H1 (cell line): ENCODE measurements at regions not wholly inside any gene's neighbourhood (a gene's known extent, or its start where the extent isn't known, plus 50 kb on each side); places are given as distances from the start of the nearest gene placed in this dataset.

ENCODE experiments used
- CTCF ChIA-PET: fragments of 300-600 bp; sonication (Branson Sonifier 250); formaldehyde crosslinking; loops from one replicate; lab custom pipeline; 2021; ENCODE audit not compliant: partially characterized antibody; lab: Charles Lee
- POLR2A ChIA-PET: fragments of 300-600 bp; sonication (Branson Sonifier 250); formaldehyde crosslinking; loops from one replicate; lab custom pipeline; 2021; ENCODE audit warnings: inconsistent platforms; ENCODE audit not compliant: partially characterized antibody; lab: Charles Lee
- DNase-seq, 2 experiments: peaks; one replicate each; pipeline versions ENCODE4 v3.0.0 to v3.0.0-alpha.2; 2010 to 2022; ENCODE audit warnings: low spot score in 2 of 2, low read depth in 1 of 2, mixed read lengths in 1 of 2
- FAIRE-seq: peaks from 2 replicates; lab custom pipeline; 2011; peaks lifted over from hg19 to GRCh38; lab: Jason Lieb, UNC
- H2AFZ ChIP-seq: 2 replicates; pipeline ENCODE4 v1.8.1; 2012; ENCODE audit warnings: low read length, inconsistent platforms
- H2AK5ac ChIP-seq: 2 replicates; pipeline ENCODE4 v1.6.1; 2013; ENCODE audit warnings: low read depth, low read length
- H2BK120ac ChIP-seq: replicated peaks from 2 replicates; pipeline ENCODE3; 2013; ENCODE audit warnings: low read depth, low read length, inconsistent platforms
- H2BK12ac ChIP-seq: 2 replicates; pipeline ENCODE4 v1.6.1; 2013; ENCODE audit warnings: low read depth, low read length
- H2BK15ac ChIP-seq: 2 replicates; pipeline ENCODE4 v1.6.1; 2013; ENCODE audit warnings: low read length
- H2BK20ac ChIP-seq: 2 replicates; pipeline ENCODE4 v1.6.1; 2013; ENCODE audit warnings: low read length
- H2BK5ac ChIP-seq: 2 replicates; pipeline ENCODE4 v1.6.1; 2013; ENCODE audit warnings: low read depth, low read length
- H3K14ac ChIP-seq: 2 replicates; pipeline ENCODE4 v1.6.1; 2013; ENCODE audit warnings: inconsistent platforms; ENCODE audit not compliant: insufficient read length
- H3K18ac ChIP-seq: 2 replicates; pipeline ENCODE4 v1.6.1; 2013; ENCODE audit warnings: low read length; ENCODE audit errors: extremely low read depth
- H3K23ac ChIP-seq: 2 replicates; pipeline ENCODE4 v1.6.1; 2013; ENCODE audit warnings: inconsistent platforms; ENCODE audit not compliant: insufficient read length
- H3K23me2 ChIP-seq: 2 replicates; pipeline ENCODE4 v1.6.1; 2013; ENCODE audit warnings: low read depth, low read length
- H3K27ac ChIP-seq: 2 replicates; pipeline ENCODE4 v1.6.1; 2011; ENCODE audit warnings: low read depth, low read length, inconsistent platforms
- H3K27me3 ChIP-seq, 4 experiments: replicated peaks in 1 of 4; 1 replicate in 1 of 4; 2 replicates in 3 of 4; pipeline versions ENCODE4 v1.6.1 to v1.8.1; 2011 to 2013; ENCODE audit warnings: low read length in 3 of 4, mild to moderate bottlenecking in 3 of 4, inconsistent platforms in 2 of 4, mixed read lengths in 2 of 4, moderate library complexity in 1 of 4; ENCODE audit not compliant: control insufficient read depth in 3 of 4, insufficient read depth in 3 of 4; ENCODE audit errors: extremely low read depth in 1 of 4
- H3K36me3 ChIP-seq, 4 experiments: 2 replicates each; pipeline versions ENCODE4 v1.6.1 to v1.8.1; 2011 to 2013; ENCODE audit warnings: mild to moderate bottlenecking in 4 of 4, low read length in 3 of 4, moderate library complexity in 2 of 4, control low read depth in 1 of 4, inconsistent platforms in 1 of 4; ENCODE audit not compliant: insufficient read depth in 4 of 4, control insufficient read depth in 2 of 4
- H3K4ac ChIP-seq: replicated peaks from 2 replicates; pipeline ENCODE3; 2013; ENCODE audit warnings: low read length, low read depth, mixed read lengths, inconsistent platforms; ENCODE audit not compliant: insufficient read length
- H3K4me1 ChIP-seq, 4 experiments: replicated peaks in 1 of 4; 1 replicate in 1 of 4; 2 replicates in 3 of 4; pipeline versions ENCODE4 v1.6.1 to v1.8.1; 2011 to 2013; ENCODE audit warnings: low read length in 3 of 4, inconsistent platforms in 2 of 4, mixed read lengths in 1 of 4; ENCODE audit not compliant: insufficient read depth in 4 of 4, control insufficient read depth in 3 of 4
- H3K4me2 ChIP-seq, 2 experiments: 2 replicates each; pipeline versions ENCODE4 v1.6.1 to v1.8.1; 2011 to 2013; ENCODE audit warnings: low read depth in 2 of 2, low read length in 2 of 2, control low read depth in 1 of 2, inconsistent platforms in 1 of 2, mild to moderate bottlenecking in 1 of 2; ENCODE audit not compliant: insufficient read depth in 1 of 2
- H3K4me3 ChIP-seq, 4 experiments: fragments of 200-600, 300-600 bp in 1 of 4; sonication (generic), shearing (Covaris generic), sonication (Bioruptor Twin) in 1 of 4; 2 replicates each; pipeline versions ENCODE4 v1.5.1 to v1.8.1; 2011 to 2016; ENCODE audit warnings: low read length in 4 of 4, low read depth in 3 of 4, control low read depth in 2 of 4, inconsistent platforms in 2 of 4, mild to moderate bottlenecking in 2 of 4, mixed read lengths in 1 of 4, moderate library complexity in 1 of 4; ENCODE audit not compliant: insufficient read depth in 2 of 4; ENCODE audit errors: extremely low read depth in 1 of 4
- H3K56ac ChIP-seq: replicated peaks from 2 replicates; pipeline ENCODE3; 2013; ENCODE audit warnings: low read depth, mild to moderate bottlenecking, mixed read lengths, low read length, inconsistent platforms; ENCODE audit not compliant: insufficient read length
- H3K79me1 ChIP-seq: 2 replicates; pipeline ENCODE4 v1.6.1; 2013; ENCODE audit warnings: low read depth, low read length, control low read depth
- H3K79me2 ChIP-seq, 2 experiments: 2 replicates each; pipeline versions ENCODE4 v1.6.1 to v1.8.1; 2012 to 2013; ENCODE audit warnings: low read length in 2 of 2, mild to moderate bottlenecking in 2 of 2, inconsistent platforms in 1 of 2; ENCODE audit not compliant: insufficient read depth in 2 of 2, control insufficient read depth in 1 of 2
- H3K9ac ChIP-seq, 4 experiments: replicated peaks in 1 of 4; 1 replicate in 1 of 4; 2 replicates in 3 of 4; pipeline versions ENCODE4 v1.6.1 to v1.8.1; 2011 to 2013; ENCODE audit warnings: low read depth in 3 of 4, low read length in 3 of 4, control low read depth in 2 of 4, mild to moderate bottlenecking in 2 of 4, moderate library complexity in 2 of 4, inconsistent platforms in 1 of 4; ENCODE audit errors: extremely low read depth in 1 of 4
- H3K9me3 ChIP-seq, 2 experiments: 2 replicates each; pipeline versions ENCODE4 v1.6.1 to v1.8.1; 2012 to 2013; ENCODE audit warnings: mild to moderate bottlenecking in 2 of 2, moderate library complexity in 2 of 2, control low read depth in 1 of 2, inconsistent platforms in 1 of 2, low read depth in 1 of 2, low read length in 1 of 2, mixed read lengths in 1 of 2; ENCODE audit not compliant: insufficient read depth in 2 of 2
- H4K20me1 ChIP-seq, 2 experiments: replicated peaks in 1 of 2; 2 replicates each; pipeline versions ENCODE3 to v1.8.1; 2011 to 2013; ENCODE audit warnings: inconsistent platforms in 2 of 2, low read length in 2 of 2, mild to moderate bottlenecking in 1 of 2; ENCODE audit not compliant: insufficient read depth in 2 of 2, control insufficient read depth in 1 of 2
- H4K5ac ChIP-seq: 2 replicates; pipeline ENCODE4 v1.6.1; 2013; ENCODE audit warnings: low read length, low read depth, mixed read lengths, inconsistent platforms; ENCODE audit not compliant: insufficient read length
- H4K8ac ChIP-seq: 2 replicates; pipeline ENCODE4 v1.8.0; 2013; ENCODE audit warnings: mild to moderate bottlenecking, moderate library complexity, low read length, inconsistent platforms; ENCODE audit not compliant: insufficient read depth; ENCODE audit errors: extremely low read depth
- H4K91ac ChIP-seq: replicated peaks from 2 replicates; pipeline ENCODE3; 2013; ENCODE audit warnings: low read length, mixed read lengths, inconsistent platforms; ENCODE audit not compliant: insufficient read length
- CTBP2 ChIP-seq: IDR thresholded peaks from 2 replicates; pipeline ENCODE4 v1.7.0; 2011; ENCODE audit warnings: borderline replicate concordance, mild to moderate bottlenecking, moderate library complexity, mixed read lengths, low read length; ENCODE audit not compliant: insufficient read depth, insufficient read length
- GTF2F1 ChIP-seq: IDR thresholded peaks from 2 replicates; pipeline ENCODE4 v1.6.1; 2012; ENCODE audit warnings: low read depth, low read length, improper control_type of control experiment, borderline replicate concordance
- KDM4A ChIP-seq: IDR thresholded peaks from one replicate; pipeline ENCODE4 v1.7.1; 2012; ENCODE audit warnings: low read depth, mild to moderate bottlenecking, moderate library complexity, low read length, inconsistent platforms; ENCODE audit not compliant: severe bottlenecking
- KDM5A ChIP-seq: fragments of 200-600 bp; IDR thresholded peaks from 2 replicates; pipeline ENCODE4 v1.7.1; 2012; ENCODE audit warnings: mild to moderate bottlenecking, low read length, inconsistent platforms, mixed read lengths
- RFX5 ChIP-seq: IDR thresholded peaks from 2 replicates; pipeline ENCODE4 v1.6.1; 2011; ENCODE audit warnings: low read depth, low read length, improper control_type of control experiment, borderline replicate concordance
- RXRA ChIP-seq: IDR thresholded peaks from 2 replicates; pipeline ENCODE4 v1.6.1; 2011; ENCODE audit warnings: low read depth, mild to moderate bottlenecking, low read length, moderate library complexity; ENCODE audit not compliant: insufficient read depth
- TEAD4 ChIP-seq: IDR thresholded peaks from 2 replicates; pipeline ENCODE4 v1.6.1; 2012; ENCODE audit warnings: low read depth, low read length, inconsistent platforms, mixed read lengths
- WGBS, 2 experiments: shearing (Covaris generic) in 1 of 2; methylation state at CpG; one replicate each; pipeline versions ENCODE4 v1.1.6 to v1.1.7; 2013 to 2015; ENCODE audit warnings: low lambda C conversion rate in 2 of 2, mixed read lengths in 2 of 2, inconsistent platforms in 1 of 2, low coverage in 1 of 2, missing lambda C conversion rate in 1 of 2; ENCODE audit not compliant: insufficient replicate concordance in 2 of 2, insufficient coverage in 1 of 2, insufficient read length in 1 of 2; ENCODE audit errors: extremely low coverage in 1 of 2, missing lambda C conversion rate in 1 of 2; 5-methylcytosine and 5-hydroxymethylcytosine counted together

- Histone ChIP-seq H4K8ac (no peak overlapping the region), H2BK120ac (no peak overlapping the region), H3K79me1 (no peaks in the 10 kb centered on the region), H3K14ac (no peak overlapping the region), H3K27ac (no peak overlapping the region), H3K36me3 (no peaks in the 10 kb centered on the region), H3K9me3 (no peaks in the 10 kb centered on the region), H3K4me2 (no peak overlapping the region), H3K4me3 (no peak overlapping the region), H2BK15ac (no peak overlapping the region), H3K56ac (no peak overlapping the region), H4K5ac (no peak overlapping the region), H4K91ac (no peak overlapping the region), H3K79me2 (no peaks in the 10 kb centered on the region), H2BK20ac (no peak overlapping the region), H3K23ac (no peak overlapping the region), H3K4ac (no peak overlapping the region), H4K20me1 (no peaks in the 10 kb centered on the region), H2BK12ac (no peak overlapping the region), H2BK5ac (no peak overlapping the region), H3K23me2 (0 out of 2 replicates have a peak, but pooled peaks cover 3% of the 10 kb centered on the region), H3K4me1 (no peaks in the 10 kb centered on the region), H3K9ac (no peak overlapping the region), H2AFZ (0 out of 2 replicates have a peak overlapping the region, but pooled peaks have one; percentile 30), H3K18ac (no peak overlapping the region), H3K27me3 (no peaks in the 10 kb centered on the region), H2AK5ac (0 out of 2 replicates have a peak overlapping the region, but pooled peaks have one; percentile 13)
- no peak for DNase-seq
- TF ChIP-seq KDM4A (no peak), KDM5A (no peak), RFX5 (no peak), RXRA (no peak), CTBP2 (no peak), GTF2F1 (no peak), TEAD4 (no peak)
- FAIRE-seq: no peak
- POLR2A ChIA-PET: no interaction called here
- 81% methylated on average over 14 of the region's 16 CpGs; no CpG with 5 or more reads in 1 of the 2 experiments for WGBS, 2 experiments
- CTCF ChIA-PET: interaction anchor here (0.7 to 1.8 kb wide), 12 partner anchors 8 to 723 kb away, joined by 3 to 8 read pairs (median 3); partner anchors contain the start of genes CFAP61 and CRNKL1
Measured at GRCh38 chr20:19885939-19886660, 128.0 kb downstream of the RIN2 start.
